IPS DF 4.7 (cell line): ENCODE measurements at regions not wholly inside any gene's neighbourhood (a gene's known extent, or its start where the extent isn't known, plus 50 kb on each side); places are given as distances from the start of the nearest gene placed in this dataset.

Experiments used
- DNase-seq: peaks from one replicate; pipeline ENCODE4 v3.0.0-alpha.2; 2013; ENCODE audit warnings: low spot score; ENCODE audit errors: extremely low read depth

- no peak for DNase-seq
These were observed 116.6 kb upstream of the HIVEP3 start for GRCh38 chr1:42035205-42035829.

DNA sequence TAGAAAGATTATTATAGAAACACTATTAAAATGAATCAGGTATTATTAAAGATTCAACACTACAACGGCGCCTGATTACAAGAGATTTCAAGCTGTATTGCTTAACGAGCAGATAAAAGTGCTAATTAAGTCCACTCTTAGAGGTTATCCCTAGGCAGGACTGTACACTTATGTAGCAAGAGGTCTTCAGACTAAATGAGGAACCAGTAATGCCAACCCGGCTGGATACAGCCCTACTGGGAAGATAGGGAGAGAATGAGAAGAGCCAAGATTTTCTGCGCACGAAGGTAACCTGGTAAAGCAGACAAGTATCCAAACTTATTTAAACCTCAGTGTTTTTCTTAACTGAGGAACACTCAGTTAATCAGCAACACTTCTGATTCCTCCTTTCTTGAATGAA lies 115.7 kb upstream of the HIVEP3 start:
- no peak for DNase-seq

DNA sequence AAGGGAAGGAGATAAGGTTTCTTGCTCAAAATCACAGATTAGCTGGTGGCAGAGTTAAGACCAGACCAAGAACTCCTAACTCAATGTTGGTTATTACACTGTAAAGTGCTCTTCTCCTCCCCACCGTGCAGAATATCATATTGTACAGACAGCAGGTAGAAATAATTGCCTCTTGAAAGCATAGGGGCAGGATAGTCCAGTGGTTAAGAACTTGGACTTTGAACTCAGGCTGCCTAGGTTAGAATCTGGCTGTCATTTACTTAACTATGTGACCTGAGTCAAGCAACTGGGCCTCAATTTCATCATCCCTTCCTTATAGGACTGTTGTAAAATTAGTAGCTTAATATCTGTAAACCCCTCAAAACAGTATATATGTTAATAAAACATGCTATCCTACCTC lies 114.9 kb upstream of the HIVEP3 start:
- DNase-seq = no peak

DNA sequence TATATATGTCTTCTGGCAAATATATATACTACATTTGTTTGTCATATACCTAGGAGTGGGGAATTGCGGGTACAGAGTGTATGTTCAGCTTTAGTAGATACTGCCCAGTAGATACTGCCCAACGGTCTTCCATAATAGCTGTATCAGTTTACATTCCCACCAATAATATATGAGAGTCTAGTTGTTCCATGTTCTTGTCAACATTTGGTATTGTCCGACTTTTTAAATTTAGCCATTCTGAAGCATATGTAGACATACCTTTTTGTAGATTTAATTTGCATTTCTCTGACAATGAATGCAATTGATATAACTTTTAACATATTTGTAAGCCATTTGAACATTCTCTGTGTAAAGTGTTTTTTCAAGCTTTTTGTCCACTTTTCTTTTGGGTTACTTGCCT lies 99.0 kb upstream of the HIVEP3 start:
- DNase-seq = no peak

GRCh38 chr1:42017259-42017658 lies 98.5 kb upstream of the HIVEP3 start:
- no peak for DNase-seq

DNA sequence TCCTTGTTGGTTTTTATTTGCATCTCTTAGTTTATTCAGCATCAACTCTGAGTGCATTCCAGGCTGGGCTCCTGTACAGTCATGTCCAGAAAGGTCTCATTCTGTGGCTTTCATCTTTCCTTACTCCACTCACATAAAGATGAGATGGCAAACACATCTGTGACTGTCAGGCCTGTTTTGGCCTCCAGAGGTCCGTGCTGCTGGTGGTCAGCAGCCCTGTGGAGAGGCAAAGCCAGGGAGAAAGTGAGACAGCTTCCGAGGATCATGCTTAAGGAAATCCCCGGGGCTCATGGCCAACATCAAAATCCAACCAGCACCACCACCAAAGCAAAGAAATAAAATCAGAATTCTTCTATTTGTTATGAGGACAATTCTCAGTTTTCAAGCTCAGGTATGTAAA lies 96.1 kb upstream of the HIVEP3 start:
- DNase-seq = no peak

- DNase-seq = no peak
These were observed 95.3 kb upstream of the HIVEP3 start for GRCh38 chr1:42013881-42014470.

GRCh38 chr1:42012852-42013251 lies 94.1 kb upstream of the HIVEP3 start:
- no peak for DNase-seq

DNA sequence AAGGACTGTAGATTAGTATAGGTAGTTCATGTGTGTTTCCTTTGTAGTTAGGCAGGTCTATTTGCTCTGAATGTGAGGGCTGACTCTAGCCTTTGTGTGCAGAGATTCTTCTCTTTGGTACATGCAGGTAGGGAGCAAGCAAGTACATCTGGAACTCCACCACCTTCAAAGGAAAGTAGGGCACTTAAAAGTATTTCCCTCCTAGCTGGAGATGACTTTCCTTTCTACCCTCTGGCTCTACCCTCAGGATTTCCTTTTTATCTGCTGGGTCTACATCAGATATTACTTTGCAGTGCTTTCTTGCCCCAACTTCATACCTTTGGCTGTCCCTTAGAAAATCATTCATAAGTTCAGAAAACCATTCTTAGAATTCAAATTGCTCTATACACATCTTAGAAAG lies 91.7 kb upstream of the HIVEP3 start:
- no peak for DNase-seq

DNA sequence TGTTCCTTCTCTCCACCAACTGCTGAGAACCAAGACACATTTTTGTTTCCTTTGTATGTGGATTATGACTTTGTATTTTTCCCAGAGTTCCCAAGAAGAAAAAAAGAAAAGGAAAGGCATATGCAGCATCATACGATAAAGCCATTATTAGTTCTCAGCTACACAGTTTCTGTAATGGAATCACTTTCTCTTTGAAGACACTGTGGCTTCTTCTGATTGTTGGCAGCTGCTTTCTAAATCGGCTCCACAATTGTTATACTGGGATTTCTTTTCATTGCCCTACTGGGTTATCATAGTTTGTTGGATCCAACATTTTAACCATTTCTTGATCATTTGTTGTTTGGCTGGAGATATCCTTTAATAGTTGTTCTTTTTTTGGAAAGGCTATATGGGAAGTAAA lies 89.5 kb upstream of the HIVEP3 start:
- DNase-seq = no peak

DNA sequence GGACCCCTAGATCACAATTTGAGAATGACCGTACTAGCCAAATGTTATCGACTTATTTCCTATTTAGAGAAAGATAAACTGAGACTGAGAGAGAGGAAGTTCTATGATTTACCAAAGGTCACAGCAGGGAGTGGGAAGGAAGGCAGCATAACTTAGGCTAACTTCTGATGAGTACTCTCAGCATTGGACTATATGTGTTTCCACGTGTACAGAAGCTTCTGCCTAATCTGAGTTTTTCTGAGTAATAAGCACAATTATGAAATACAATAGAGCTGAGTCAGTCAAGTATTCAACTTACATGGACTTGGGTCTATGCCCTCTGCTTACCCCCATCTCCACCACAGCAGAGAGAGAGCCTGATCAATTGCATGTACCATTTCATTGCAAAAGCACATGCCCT lies 88.1 kb upstream of the HIVEP3 start:
- no peak for DNase-seq

DNA sequence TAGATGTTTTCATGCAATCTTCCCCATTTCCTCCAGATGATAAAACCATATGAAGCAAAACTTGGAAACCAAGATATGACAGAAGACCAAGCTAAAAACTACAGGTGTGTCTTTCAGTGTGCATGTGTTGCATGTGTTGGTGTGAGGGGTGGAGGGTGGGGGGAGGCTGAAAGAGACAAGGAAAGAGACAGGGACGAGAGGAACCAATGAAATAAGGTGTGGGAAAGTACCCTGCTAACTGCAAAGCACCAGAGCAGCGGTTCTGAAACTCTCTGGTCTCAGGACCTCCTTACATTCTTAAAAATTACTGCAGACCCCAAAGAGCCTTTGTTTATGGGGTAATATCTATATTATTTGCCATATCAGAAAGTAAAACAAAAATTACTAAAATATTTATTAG lies 87.4 kb upstream of the HIVEP3 start:
- DNase-seq = no peak

DNA sequence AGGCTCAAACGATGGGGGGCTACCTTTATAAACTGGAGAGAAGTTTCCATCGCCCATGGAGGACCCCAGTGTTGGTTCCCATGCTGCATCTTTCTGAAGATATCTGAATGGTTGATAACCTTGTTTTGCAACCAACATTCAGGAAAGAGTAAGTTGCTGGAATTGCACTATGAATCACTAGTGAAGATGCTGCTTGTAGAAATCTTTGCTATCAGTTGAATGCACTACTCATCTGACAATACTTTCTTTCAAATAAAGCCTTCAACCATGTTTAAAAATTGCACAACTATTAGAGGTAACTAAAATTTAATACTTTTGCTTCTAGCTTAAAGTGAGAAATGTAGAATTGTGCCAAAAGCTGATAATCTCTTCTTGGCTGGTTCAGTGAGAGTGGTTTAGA lies 86.8 kb upstream of the HIVEP3 start:
- no peak for DNase-seq

DNA sequence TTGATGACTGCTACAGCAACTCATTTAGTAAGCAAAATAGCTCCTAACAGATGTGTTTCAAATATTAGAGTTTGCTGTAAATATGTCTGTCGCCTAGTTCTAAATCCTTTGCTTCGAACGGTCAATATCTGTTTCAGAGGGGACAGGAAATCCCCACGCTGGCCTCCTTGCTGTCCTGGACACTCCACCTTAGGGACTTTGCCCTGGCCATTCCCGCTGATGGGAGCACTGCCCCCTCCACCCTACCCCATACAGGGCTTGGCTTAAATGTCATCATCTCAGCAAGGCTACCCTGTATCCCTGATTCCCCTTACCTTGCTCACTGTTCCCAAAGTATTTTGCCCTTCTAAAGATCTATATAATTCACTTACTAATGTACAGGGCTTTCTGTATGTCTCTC lies 86.1 kb upstream of the HIVEP3 start:
- DNase-seq = no peak

DNA sequence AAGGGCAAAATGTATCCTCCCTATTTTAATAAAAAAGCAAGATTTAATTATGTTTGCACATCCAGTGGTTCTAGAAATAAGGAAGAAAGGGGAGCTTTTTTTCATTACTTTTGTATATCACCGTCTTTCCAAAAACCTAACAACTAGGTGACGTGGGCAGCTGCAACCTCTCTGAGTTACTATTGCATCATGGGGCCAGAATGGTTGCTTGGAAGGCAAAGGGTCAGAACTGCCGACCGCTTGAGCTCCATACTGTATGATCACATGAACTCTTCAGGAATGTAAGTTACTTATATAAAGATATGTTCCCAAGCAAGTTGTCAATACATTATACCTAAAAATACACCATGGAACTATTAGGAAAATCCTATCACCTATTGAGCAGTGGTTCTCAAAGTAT lies 85.6 kb upstream of the HIVEP3 start:
- no peak for DNase-seq

DNA sequence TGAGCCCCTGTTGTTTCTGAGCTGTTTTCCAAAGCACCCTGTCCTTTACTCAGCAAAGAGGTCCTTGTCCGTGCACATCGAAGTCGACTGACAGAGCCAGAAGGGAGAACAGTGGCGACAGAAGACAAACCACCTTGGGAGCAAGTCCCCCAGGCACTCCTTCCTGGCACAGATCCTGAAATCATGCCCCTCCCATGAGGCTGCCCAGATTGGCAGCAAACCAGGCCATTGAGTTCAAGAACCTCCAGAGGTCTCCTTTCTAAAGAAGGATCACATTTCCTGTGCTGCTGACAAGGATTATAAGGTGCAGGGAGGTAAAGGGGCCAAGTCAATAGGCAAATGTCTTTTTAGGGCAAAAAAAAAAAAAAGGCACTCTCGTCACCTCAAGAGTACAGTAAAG lies 84.7 kb upstream of the HIVEP3 start:
- DNase-seq = no peak

DNA sequence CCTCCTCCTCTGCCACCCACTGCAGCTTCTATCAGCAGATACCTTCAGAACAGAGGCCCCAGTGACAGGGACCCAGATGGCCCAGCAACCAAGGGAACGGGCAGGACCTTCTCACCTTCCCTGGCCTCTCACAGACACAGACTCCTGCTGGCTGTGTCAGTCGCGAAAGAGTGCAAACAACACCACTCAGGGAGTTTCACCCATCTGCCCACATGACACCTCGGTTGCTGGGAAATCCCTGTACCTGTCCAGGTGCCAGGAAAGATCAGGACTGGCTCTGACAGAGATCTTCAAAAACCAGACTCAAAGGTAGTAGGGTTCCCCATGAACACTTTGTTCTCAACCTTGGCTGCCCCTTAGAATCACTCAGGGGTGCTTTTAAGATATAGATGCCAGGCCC lies 83.5 kb upstream of the HIVEP3 start:
- no peak for DNase-seq

- DNase-seq = no peak
These were observed 82.0 kb upstream of the HIVEP3 start for GRCh38 chr1:42000766-42001165.

DNA sequence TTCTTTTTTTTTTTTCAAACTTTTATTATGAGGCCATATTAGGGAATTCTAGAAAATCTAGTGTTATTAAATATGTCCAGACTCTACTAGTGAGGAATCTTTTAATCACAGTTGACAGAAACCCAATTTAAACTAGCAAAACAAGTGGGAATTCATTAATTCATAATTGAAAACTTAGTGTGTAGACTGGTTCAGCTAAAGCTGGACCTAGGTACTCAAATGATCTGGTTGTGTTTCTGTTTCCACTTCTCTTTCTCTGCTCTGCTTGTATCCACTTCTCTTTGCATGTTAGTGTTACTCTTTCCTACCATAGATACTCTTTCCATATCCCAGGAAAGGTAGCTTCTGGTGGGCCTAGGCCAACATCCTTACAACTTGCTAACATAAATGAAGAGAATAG lies 81.2 kb upstream of the HIVEP3 start:
- DNase-seq = no peak

GRCh38 chr1:41998250-41998649 lies 79.5 kb upstream of the HIVEP3 start:
- no peak for DNase-seq

GRCh38 chr1:41997153-41997552 lies 78.4 kb upstream of the HIVEP3 start:
- no peak for DNase-seq

GRCh38 chr1:41995441-41996130 lies 76.9 kb upstream of the HIVEP3 start:
- no peak for DNase-seq

GRCh38 chr1:41994195-41994894 lies 75.6 kb upstream of the HIVEP3 start:
- no peak for DNase-seq
